NCI-H2171 (cell line): ENCODE measurements at regions not wholly inside any gene's neighbourhood (a gene's known extent, or its start where the extent isn't known, plus 50 kb on each side); places are given as distances from the start of the nearest gene placed in this dataset.
"Not testable (repeated sequence)": the region's sequence is repeated elsewhere in the genome, so short reads cannot be mapped to it uniquely, and the experiment has no call there.

Experiments
- DNase-seq: peaks from one replicate; lab custom pipeline; 2025; lab: John Stamatoyannopoulos, UW

- DNase-seq = no peak
These were observed 205.0 kb upstream of the AHR start for GRCh38 chr7:17093461-17093860.

- DNase-seq = no peak
These were observed 203.4 kb upstream of the AHR start for GRCh38 chr7:17094963-17095574.

- no peak for DNase-seq
These were observed 202.5 kb upstream of the AHR start for GRCh38 chr7:17095931-17096330.

GRCh38 chr7:17097668-17098297 is 200.7 kb upstream of the AHR start:
- no peak for DNase-seq

- DNase-seq = no peak
These were observed 199.9 kb upstream of the AHR start for GRCh38 chr7:17098515-17098914.

- no peak for DNase-seq
These were observed 199.1 kb upstream of the AHR start for GRCh38 chr7:17099083-17099973.

GRCh38 chr7:17099974-17100509 is 198.4 kb upstream of the AHR start:
- DNase-seq = not testable (repeated sequence)

GRCh38 chr7:17101207-17101696 is 197.2 kb upstream of the AHR start:
- no peak for DNase-seq

- DNase-seq = no peak
These were observed 195.3 kb upstream of the AHR start for GRCh38 chr7:17103170-17103569.

- no peak for DNase-seq
These were observed 194.5 kb upstream of the AHR start for GRCh38 chr7:17103984-17104383.

- DNase-seq = no peak
These were observed 194.0 kb upstream of the AHR start for GRCh38 chr7:17104419-17104818.

- DNase-seq = no peak
These were observed 192.8 kb upstream of the AHR start for GRCh38 chr7:17105701-17106100.

- no peak for DNase-seq
These were observed 190.3 kb upstream of the AHR start for GRCh38 chr7:17108049-17108584.

- no peak for DNase-seq
These were observed 189.4 kb upstream of the AHR start for GRCh38 chr7:17109020-17109419.

- not testable (repeated sequence) for DNase-seq
These were observed 184.7 kb upstream of the AHR start for GRCh38 chr7:17113770-17114169.

- no peak for DNase-seq
These were observed 180.0 kb upstream of the AHR start for GRCh38 chr7:17118412-17118811.

GRCh38 chr7:17120756-17121155 is 177.7 kb upstream of the AHR start:
- no peak for DNase-seq

- DNase-seq = no peak
These were observed 176.8 kb upstream of the AHR start for GRCh38 chr7:17121671-17122070.

GRCh38 chr7:17123020-17123419 is 175.4 kb upstream of the AHR start:
- no peak for DNase-seq

GRCh38 chr7:17126413-17127268 is 171.8 kb upstream of the AHR start:
- no peak for DNase-seq

- DNase-seq = no peak
These were observed 169.2 kb upstream of the AHR start for GRCh38 chr7:17129218-17129617.
